ENCODE measurements at regions not wholly inside any gene's neighbourhood (a gene's known extent, or its start where the extent isn't known, plus 50 kb on each side); places are given as distances from the start of the nearest gene placed in this dataset.
"Not testable (repeated sequence)": the region's sequence is repeated elsewhere in the genome, so short reads cannot be mapped to it uniquely, and the experiment has no call there.

DNA sequence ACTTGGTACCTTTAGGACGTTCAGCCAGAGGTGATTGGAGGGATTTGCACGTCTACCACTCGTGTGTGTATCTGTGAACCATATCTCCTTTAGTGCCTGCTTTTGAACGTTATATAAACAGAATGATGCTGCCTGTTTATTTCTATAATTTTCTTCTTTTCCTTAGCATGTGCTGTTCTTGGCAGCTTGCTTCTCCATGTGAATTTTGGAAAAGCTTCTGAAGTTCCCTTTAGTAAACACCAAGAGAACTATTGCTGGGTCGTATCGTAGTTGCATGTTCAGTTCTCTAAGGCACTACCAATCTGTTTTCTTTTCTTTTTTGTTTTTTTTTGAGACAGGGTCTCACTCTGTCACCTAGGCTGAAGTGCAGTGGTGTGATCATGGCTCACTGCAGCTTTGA is 73.8 kb upstream of the FANCC start:
- DNase-seq: not testable (repeated sequence)

DNA sequence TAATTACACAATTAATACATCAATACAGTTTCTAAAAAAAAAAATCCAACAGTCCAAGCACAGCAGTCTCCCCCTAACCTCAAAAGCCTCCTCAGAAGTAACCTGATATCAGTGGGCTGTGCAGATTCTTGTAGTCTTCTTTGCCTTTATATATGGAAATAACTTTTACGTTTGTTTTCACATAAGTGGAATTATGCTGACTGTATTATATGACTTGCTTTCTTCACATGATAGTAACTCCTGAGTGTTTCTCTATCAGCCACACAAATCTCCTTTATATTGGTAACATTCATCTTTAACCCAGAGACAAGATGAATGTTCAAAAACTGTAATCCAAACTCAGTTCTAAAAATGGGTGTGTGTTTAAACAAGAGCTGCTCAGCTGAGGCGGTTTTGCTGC is 71.9 kb upstream of the FANCC start:
- no peak for DNase-seq

DNA sequence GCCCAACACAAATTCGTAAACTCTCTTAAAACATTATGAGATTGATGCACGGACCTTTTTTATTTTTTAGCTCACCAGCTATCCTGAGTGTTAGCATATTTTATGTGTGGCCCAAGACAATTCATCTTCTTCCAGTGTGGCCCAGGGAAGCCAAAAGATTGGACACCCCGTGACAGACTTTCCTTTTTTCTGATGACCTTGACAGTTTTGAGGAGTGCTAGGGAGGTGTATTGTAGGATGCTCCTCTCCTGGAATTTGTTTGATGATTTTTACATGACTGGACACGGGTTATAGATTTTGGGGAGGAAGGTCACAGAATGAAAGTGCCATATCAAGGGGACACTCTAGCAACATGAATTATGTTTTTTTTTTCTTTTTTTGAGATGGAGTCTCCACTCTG is 69.3 kb upstream of the FANCC start:
- DNase-seq: no peak

DNA sequence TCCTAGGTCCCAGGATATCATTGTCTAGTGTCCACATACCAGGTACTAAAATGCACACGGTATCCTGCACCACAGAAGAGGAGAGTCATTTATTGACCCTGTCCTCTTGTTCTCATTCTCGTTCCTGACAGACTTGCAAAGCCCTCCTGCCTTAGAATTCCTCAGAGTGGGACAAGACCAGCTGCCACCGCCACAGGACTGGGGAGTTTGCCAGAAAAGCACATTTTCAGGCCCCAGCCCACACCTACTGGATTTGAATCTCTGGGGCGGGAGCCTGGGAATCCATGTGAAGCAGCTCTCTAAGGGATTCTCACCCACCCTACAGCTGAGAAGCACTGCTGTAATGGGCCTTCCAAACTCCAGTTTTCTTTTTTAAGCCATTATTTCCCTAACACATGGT is 68.0 kb upstream of the FANCC start:
- DNase-seq: no peak

DNA sequence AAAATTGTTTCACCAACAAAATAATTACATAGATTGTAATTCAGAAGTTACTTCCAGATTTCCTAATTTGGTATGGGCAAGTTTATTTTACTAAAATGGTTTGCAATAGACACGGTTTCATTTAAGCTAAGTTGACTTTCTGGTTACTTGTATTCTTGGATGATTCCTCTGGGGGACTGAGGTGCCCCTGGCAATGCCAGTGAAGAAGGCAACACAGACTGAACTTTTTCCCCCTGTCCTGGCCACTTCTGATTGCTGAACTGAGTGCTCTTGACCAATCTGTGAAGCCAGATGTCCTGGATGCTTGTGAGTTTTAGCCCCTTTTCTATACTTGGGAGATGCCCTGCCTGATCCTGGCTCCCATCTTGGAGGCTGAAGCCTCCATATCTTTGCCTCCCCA is 66.3 kb upstream of the FANCC start:
- no peak for DNase-seq

DNA sequence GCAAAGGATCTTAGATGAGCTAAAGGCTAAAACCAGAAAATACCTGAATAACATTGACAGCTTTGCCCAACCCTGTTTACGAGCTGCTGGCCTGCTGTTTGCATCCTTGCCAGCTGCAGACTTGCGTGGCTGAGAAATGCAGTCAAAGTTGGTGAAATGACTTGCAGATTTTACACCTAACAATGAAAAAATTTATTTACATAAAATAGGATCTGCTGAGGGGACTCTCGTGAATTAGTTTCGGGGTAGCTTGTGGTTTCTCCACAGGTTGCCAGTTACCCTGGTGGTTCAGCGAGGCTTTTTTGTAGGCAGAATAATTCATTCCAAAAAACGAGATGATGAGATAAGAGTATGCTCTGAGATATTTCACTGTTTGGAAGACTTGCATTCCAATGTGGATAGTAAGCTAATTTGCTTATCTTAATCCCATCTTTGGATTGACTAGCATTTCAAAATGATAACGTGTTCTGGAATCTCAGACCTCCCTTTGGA is 65.7 kb upstream of the FANCC start:
- no peak for DNase-seq

DNA sequence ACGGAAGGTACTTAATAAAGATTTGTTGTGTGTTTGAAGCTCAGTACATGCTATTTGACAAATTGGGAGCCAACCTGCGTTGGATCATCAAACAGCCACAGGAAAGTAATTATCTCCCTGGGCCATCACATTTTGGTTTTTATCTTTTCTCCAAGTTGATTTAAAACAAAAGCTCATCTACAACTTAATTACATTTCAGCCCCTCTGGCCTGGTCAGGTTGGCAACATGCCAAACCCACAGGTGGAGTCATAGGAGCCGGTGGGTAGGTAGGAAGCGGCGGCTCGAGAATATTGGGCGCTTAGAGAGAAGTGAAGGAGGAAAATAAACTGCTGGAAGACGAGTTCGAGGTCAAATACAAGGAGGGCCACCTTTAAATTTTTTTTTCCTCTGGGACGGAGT is 64.9 kb upstream of the FANCC start:
- DNase-seq: no peak

DNA sequence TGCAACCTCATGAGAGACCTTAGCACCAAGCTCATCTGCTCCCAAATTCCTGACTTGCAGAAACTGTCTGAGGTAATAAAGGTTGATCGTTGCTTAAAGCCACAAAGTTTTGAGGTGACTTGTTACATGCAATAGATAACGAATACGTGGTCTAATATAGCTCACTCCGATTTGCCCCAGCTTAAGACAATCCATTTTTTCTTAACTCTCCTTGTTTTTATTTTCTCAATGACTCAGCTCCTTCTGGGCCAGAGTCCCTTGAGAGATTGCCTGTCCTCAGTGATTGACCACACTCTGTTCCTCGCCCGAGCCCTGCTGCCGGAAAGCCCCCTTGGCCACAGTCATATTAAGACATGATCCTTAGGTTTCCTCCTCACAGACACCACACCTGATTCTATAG is 63.7 kb upstream of the FANCC start:
- no peak for DNase-seq

DNA sequence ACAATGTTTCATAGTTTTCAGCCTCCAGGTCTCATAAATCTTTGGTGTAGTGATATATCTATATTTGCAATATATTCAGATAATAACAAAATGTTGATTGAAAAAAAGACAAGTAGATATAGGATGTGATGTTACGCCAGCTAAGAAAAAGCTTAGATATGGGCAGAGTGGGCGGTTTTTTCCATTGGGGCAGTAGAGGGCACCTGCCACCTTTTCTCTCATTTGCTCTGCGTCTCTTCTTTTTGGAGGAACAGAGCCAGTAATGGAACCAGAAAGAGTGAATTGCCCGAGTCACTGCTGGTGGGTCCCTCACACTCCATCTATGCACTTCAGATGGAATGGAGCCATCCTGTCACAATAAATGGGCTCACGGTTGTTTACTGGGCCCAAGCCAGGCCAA is 62.1 kb upstream of the FANCC start:
- no peak for DNase-seq

DNA sequence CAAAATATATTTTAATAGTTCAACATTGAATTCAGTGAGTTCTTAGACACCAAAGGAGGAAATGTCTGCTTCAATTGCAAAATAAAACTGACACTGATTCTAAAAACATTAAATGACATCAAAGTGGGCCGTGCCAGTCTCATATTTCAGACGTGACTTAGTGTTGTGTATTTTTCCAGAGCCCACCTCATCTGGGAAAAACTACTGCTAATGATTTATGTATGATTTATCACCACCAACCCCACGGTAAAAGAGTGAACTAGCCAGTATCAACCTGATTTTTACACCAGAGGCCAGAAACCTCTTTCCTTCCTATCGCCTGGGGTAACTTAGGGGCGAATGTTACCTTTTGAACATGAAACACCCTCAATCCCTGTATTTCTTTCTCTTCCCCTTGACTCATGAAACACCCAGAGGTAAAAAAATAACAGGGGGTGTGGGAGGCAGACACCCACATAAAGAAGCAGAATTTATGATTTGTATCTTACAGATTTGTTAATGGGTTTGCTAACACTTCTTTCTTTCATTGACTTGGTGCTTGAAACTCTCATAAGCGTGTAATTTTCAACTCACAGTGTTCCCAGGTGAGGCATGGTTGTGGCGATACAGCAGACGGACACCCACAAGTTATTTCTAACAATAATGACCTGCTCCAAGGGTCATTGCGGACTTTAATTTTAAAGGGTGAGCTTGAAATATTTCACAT is 56.4 kb upstream of the FANCC start:
- no peak for DNase-seq

DNA sequence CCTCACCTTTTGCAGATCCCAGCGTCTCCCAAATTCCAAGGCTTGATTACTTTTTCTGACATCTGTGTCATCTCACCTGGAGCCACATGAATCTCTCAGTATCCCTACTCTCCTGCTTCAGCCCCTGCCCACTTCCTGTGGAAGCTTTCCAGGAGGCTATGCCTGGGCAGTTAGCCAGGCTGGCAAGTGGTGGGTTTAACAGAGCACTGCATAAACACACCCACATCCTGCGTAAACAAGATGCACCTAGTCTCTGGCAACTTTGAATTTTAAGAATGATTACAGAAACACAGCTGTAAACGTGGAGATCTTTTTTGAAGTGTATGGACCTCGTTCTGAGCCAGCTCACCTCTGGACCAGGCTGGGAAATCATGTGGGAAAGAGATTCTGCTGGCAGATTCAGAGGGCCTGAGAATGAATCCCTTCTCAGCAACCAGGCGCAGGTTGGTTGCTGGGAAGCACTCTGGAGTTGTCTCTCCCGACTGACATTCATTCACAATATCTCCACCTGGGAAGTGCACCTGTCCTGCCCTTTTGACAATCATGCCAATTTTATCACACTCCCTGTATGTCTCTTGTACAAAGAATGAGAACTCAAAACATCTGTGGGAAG is 55.7 kb upstream of the FANCC start:
- DNase-seq: peak; percentile 54

DNA sequence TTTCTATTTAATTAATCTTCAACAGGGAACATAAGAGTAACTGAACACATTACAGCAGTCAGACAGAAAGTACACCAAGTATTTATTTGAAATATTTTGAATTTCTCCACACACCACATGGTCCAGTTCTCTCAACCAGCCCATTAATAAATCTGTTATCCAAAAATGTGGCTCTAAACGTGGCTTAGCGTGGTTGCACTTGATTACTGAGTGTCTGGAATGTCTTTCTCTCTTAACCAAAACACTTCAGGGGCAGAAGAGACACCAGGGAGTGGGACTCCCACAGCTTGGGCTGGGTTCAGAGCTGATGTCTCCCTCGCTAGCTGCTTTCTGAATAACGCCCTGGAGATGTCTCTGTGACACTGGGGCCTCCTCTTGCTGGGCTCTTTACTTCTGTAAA is 52.6 kb upstream of the FANCC start:
- DNase-seq: no peak

DNA sequence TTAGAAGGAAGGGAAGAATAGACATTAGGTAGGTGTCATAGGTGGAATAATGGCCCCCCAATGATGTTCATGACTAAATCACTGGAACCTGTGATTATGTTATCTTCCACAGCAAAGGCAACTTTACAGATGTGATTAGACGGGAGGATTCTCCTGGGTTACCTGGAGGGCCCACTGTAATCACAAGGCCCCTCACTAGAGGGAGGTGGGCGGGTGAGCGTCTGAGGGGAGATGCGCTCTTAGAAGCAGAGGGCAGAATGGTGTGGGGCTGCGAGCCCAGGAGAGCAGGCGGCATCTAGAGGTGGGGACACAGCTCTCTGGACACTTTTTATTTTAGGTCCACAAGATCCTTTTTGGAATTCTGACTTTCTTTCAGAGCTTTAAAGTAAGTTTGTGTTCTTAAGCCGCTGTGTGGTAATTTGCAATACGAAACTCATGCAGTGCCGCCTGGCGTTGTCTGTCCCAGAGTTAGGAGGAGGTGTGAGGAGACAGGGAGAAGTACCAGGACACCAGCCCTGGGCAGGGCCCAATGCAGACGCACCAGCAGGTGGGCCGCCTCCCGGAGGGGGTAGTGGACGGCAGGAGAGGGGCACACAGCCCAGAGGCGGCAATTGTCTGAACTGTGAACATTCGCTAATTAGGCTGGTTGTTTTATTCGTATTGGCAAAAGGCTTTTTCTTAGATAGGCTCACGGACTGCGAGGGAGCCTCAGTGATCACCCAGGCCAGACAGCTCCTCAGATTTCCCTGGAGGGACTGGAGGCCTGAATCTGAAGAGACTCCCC is 51.1 kb upstream of the FANCC start:
- DNase-seq: no peak
